GM10266 (cell line): ENCODE measurements at regions not wholly inside any gene's neighbourhood (a gene's known extent, or its start where the extent isn't known, plus 50 kb on each side); places are given as distances from the start of the nearest gene placed in this dataset.
A peak's percentile ranks its signal among the peaks of the same experiment; 100 is the strongest.

Source experiments
- DNase-seq: peaks from one replicate; pipeline ENCODE4 v3.0.0; 2012; ENCODE audit errors: extremely low spot score
- TF ChIP-seq, protein P1 (sequence below): IDR thresholded peaks from 2 replicates; pipeline ENCODE4 v1.5.1; 2012; ENCODE audit warnings: mild to moderate bottlenecking, low read depth; ENCODE audit not compliant: control insufficient read depth, insufficient read depth; ENCODE audit errors: missing control alignments

DNA sequence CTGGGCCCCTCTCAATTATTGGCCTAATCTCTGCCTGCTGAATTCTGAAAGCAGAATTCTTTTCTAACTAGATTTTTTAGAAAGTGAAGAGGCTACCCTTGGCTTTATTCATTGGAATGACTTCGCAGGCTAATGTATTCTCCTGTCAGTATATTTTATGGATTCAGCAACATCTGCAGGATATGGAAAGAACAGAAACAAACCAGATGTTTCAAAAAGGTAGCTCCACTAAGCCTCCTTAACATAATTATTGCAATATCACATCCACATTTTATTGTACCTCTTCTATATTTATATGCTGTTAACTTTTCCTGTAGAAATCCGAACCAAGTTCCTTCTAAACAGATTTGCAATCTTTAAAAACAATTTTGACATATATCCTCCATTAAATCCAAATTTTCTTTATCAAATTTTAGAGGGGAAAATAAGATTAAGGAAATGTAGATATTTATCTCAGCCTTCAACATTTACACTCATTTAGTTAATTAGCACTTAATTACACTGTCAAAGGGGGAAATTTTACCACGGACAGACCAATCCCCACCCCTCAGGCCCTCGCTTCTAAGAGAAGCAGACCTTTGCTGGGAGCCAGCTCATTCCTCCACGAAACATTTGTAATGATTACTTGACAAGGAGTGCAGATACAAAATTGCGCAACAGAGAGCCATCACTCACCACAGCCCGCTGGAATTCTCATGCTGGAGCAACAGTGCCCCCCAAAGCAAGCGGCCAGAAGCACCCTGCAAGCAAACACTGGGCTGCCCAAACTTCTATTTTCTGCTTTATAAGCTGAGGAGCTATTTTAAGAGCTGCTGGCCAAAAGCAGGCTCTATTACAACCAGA, 253.4 kb downstream of the ETAA1 start:
- peak; percentile 28 for DNase-seq
- TF ChIP-seq, protein P1, sequence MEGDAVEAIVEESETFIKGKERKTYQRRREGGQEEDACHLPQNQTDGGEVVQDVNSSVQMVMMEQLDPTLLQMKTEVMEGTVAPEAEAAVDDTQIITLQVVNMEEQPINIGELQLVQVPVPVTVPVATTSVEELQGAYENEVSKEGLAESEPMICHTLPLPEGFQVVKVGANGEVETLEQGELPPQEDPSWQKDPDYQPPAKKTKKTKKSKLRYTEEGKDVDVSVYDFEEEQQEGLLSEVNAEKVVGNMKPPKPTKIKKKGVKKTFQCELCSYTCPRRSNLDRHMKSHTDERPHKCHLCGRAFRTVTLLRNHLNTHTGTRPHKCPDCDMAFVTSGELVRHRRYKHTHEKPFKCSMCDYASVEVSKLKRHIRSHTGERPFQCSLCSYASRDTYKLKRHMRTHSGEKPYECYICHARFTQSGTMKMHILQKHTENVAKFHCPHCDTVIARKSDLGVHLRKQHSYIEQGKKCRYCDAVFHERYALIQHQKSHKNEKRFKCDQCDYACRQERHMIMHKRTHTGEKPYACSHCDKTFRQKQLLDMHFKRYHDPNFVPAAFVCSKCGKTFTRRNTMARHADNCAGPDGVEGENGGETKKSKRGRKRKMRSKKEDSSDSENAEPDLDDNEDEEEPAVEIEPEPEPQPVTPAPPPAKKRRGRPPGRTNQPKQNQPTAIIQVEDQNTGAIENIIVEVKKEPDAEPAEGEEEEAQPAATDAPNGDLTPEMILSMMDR, result peak; percentile 58

DNA sequence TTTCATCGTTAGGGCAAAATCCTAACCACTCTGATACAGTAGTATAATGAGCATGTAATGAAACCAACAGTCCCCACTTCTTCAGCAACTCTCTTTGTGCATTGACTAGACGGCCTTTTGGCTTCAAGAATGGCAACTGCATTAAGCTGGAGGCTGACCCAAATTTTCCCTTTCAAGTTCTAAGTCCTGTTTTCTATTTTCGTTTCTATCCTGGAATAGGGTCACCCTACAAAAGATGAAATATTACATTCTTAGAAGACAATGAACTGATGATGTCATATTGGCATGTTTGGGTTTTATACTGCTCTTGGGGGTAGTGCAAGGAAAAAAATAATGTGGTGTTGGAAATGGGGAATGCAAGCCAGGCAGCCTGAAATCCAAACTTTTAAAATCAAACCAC, 254.4 kb downstream of the ETAA1 start:
- no peak for DNase-seq
- TF ChIP-seq, protein P1, result no peak

DNA sequence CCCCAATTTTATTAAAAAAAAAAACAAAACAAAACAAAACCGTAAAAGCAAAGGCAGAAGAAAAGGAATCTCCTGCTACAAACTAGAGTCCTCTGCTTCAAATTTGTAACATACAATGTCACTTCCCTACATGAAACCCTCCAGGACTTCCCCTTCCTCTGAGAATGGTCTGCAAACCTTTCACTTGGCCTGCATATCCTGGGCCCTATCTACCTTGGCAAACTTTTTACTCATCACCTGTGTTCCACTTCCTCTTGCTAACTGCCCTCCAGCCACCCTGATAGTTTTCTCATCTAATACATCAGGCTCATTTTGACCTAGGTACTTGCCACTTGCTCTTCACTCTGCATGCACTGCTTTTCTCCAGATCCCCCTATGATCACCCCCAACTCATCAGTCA, 255.5 kb downstream of the ETAA1 start:
- DNase-seq, result no peak
- TF ChIP-seq, protein P1, result no peak

DNA sequence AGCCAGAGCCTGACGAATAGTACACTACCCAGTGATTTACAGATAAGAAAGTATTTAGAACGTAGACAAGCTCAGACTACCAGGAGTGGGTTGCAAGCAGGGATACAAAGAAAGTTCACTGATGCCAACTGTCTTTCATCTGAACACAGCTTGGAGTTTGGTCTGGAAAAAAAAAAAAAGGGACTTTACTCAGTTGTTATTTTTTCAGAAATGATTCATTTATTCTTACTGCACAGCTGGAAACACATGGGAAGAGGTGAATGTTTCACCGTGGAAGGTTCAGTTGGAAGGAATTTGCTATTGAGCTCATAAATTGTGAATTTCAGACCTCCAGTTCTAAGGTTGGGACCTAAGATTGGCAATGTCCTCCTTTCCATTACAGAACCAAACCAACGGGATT, 259.7 kb downstream of the ETAA1 start:
- TF ChIP-seq, protein P1, result no peak
- no peak for DNase-seq

DNA sequence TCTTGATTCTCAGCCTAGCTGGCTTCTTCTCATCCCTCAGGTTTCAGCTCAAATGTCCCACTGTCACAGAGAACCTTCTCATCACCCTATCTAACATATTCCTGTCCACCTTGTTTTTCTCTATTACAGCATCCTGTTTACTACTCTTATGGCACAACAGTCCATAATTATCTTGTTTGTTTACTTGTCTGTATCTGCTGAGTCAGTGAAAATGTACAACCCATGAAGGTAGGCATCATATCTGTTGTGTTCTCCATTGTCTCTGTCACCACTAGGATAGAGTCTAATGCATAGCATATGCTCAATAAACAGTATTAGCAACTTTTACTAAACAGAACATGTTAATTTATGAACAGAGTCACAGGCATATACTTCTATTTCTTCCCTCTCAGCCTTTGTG, 261.7 kb downstream of the ETAA1 start:
- DNase-seq, result no peak

DNA sequence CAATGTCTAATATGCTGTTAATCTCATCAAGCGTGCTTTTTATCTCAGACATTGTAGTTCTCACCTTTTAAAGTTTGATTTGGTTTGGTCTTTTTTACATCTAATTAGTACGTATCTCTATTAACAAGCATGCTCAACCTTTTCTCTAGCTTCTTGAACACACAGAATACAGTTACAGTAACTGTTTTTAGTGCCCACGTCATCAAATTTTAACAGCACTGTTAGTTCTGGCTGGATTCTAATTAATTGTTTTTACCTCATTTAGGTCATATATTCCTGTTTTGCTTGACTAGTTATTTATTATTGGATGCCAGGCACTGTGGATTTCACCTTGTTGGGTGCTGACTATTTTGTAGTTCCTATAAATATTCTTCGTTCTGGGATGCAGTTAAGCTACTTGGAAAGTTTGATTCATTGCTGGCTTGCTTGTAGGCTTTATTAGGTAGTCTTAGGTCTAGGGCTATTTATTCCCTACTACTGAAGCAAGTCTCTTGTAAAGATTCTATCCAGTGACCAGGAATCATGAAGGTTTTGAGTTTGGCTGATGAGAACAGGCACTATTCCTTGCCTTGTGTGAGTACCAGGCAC, 263.0 kb downstream of the ETAA1 start:
- TF ChIP-seq, protein P1, result no peak
- DNase-seq, result no peak

More for the DNA sequence above, 261.7 kb downstream of the ETAA1 start:
- TF ChIP-seq, protein P1, result no peak

DNA sequence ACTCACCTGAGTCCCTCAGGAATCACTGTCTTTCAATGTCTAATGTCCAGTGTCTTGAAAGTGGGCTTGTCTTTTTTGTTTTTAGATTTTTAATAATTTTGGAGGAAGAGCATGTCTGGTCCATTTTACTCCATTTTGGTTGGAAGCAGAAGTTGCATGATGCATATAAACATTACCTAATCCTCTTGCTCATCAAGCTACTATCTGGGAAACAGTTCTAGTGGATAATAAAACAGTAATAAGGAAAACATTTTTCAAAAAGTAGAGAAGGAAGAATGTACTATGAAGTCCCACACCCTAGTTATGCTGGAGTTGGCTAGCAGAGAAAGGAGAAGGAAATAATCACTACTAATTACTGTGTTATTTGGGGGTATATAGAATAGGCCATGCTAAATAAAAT, 263.7 kb downstream of the ETAA1 start:
- TF ChIP-seq, protein P1, result no peak
- no peak for DNase-seq
